Neural crest cell (in vitro differentiated cells): ENCODE measurements at regions not wholly inside any gene's neighbourhood (a gene's known extent, or its start where the extent isn't known, plus 50 kb on each side); places are given as distances from the start of the nearest gene placed in this dataset.
A peak's percentile ranks its signal among the peaks of the same experiment; 100 is the strongest.

Experiments
- DNase-seq: peaks from one replicate; pipeline ENCODE4 v3.0.0; 2021; ENCODE audit warnings: low read depth, mixed read lengths, low spot score
- H3K27ac Mint-ChIP-seq: one replicate; pipeline ENCODE4 v1.8.0; 2021; ENCODE audit warnings: mild to moderate bottlenecking, mixed read lengths; ENCODE audit not compliant: unreplicated experiment
- H3K27me3 Mint-ChIP-seq: 2 replicates; pipeline ENCODE4 v1.8.0; 2021; ENCODE audit warnings: low read depth, mild to moderate bottlenecking, mixed read lengths
- H3K36me3 Mint-ChIP-seq: 2 replicates; pipeline ENCODE4 v1.8.0; 2021; ENCODE audit warnings: low read depth, mild to moderate bottlenecking, mixed read lengths
- H3K4me1 Mint-ChIP-seq: 2 replicates; pipeline ENCODE4 v1.8.0; 2021; ENCODE audit warnings: mixed read lengths
- H3K4me3 Mint-ChIP-seq: one replicate; pipeline ENCODE4 v1.8.0; 2021; ENCODE audit warnings: mild to moderate bottlenecking, mixed read lengths
- H3K9me3 Mint-ChIP-seq: 2 replicates; pipeline ENCODE4 v1.8.0; 2021; ENCODE audit warnings: mixed read lengths
- CTCF ChIP-seq: fragments of 200-600 bp; sonication (generic); conservative IDR thresholded peaks from 2 replicates; pipeline ENCODE4 v1.5.0; 2021; ENCODE audit warnings: antibody characterized with exemption, mild to moderate bottlenecking

GRCh38 chr6:147977851-147978465 lies 364.7 kb upstream of the SASH1 start:
- H3K27ac Mint-ChIP-seq = peak overlapping the region; percentile 4
- peaks cover 3% of the 10 kb centered on the region for H3K36me3 Mint-ChIP-seq
- peaks cover 7% of the 10 kb centered on the region for H3K4me1 Mint-ChIP-seq
- DNase-seq = no peak
- H3K27me3 Mint-ChIP-seq = no peaks in the 10 kb centered on the region
- no peak overlapping the region for H3K4me3 Mint-ChIP-seq
- TF ChIP-seq CTCF = no peak
- no peaks in the 10 kb centered on the region for H3K9me3 Mint-ChIP-seq

DNA sequence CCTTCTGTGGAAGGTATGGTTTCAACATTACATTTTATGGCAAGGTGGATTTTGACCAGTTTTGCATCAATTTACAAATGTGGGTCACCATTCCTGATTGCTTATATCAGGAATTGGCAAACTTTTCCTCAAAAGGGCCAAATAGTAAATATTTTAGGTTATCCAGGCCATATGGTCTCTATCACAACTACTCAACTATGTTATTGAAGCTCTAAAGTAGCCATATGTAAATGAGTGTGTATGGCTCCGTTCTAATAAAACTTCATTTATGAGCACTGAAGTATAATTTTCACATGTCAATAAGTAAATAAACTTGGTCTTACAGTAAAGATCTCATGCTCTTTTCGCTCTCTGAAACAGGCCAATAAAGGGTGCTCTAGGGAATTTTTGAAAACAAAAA lies 362.7 kb upstream of the SASH1 start:
- peaks cover 3% of the 10 kb centered on the region for H3K36me3 Mint-ChIP-seq
- no peak overlapping the region for H3K4me3 Mint-ChIP-seq
- H3K4me1 Mint-ChIP-seq = peaks cover 10% of the 10 kb centered on the region
- H3K27ac Mint-ChIP-seq = no peak overlapping the region
- no peak for DNase-seq
- no peaks in the 10 kb centered on the region for H3K9me3 Mint-ChIP-seq
- no peaks in the 10 kb centered on the region for H3K27me3 Mint-ChIP-seq
- TF ChIP-seq CTCF = no peak

DNA sequence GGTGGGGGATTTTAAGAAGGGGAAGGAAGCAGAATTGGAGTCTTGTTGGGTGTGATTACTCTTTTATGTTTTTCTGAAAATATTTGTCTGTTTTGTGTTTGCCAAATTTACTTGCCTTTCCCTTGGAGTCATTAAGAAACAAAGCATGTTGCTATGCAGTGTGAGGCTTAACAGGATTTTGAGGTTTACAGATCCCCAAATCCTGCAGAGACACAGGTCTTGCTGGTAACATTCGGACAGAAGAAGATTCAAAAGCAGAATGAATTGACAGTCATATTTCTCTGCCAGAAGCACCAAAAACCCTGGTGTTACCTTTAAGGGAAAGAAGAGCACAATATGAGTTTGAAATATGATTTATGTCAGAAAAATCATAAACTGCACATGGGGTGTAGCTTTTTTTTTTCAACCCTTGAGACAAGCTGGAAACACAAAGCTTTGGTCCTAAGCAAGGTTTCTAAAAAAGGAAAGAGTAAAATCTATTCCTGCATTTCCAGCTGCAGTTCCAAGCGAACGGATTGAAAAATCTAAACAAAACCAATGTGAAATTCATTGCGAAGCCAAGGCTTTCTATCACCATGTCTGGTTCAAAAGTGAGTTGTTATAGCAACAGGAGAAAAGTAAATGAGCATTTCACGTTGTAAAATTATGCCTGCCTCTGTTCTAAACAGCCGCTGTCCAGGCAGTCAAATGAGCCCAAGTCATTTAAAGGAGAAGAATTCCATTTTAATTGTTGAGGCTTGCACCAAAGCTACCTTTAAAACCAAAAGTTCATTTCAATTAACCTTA lies 358.9 kb upstream of the SASH1 start:
- peaks cover 11% of the 10 kb centered on the region for H3K4me1 Mint-ChIP-seq
- H3K36me3 Mint-ChIP-seq = no peaks in the 10 kb centered on the region
- no peak overlapping the region for H3K4me3 Mint-ChIP-seq
- H3K27me3 Mint-ChIP-seq = no peaks in the 10 kb centered on the region
- no peak for TF ChIP-seq CTCF
- no peaks in the 10 kb centered on the region for H3K9me3 Mint-ChIP-seq
- H3K27ac Mint-ChIP-seq = no peak overlapping the region
- DNase-seq = no peak

GRCh38 chr6:147986846-147987245 lies 355.8 kb upstream of the SASH1 start:
- Mint-ChIP-seq H3K4me3 (no peak overlapping the region), H3K4me1 (peaks cover 11% of the 10 kb centered on the region), H3K27ac (no peak overlapping the region), H3K9me3 (no peaks in the 10 kb centered on the region), H3K36me3 (no peaks in the 10 kb centered on the region), H3K27me3 (no peaks in the 10 kb centered on the region)
- TF ChIP-seq CTCF = no peak
- DNase-seq = no peak

- no peak for DNase-seq
- Mint-ChIP-seq H3K27me3 (no peaks in the 10 kb centered on the region), H3K4me1 (no peaks in the 10 kb centered on the region), H3K27ac (no peak overlapping the region), H3K4me3 (no peak overlapping the region), H3K9me3 (peaks cover 3% of the 10 kb centered on the region), H3K36me3 (no peaks in the 10 kb centered on the region)
- TF ChIP-seq CTCF = no peak
Measured at GRCh38 chr6:147990159-147990558, 352.5 kb upstream of the SASH1 start.
